ENCODE measurements at regions not wholly inside any gene's neighbourhood (a gene's known extent, or its start where the extent isn't known, plus 50 kb on each side); places are given as distances from the start of the nearest gene placed in this dataset.

- in situ Hi-C loops (cut with MboI) (no loop called here), intact Hi-C loops (cut with micrococcal nuclease) (loop anchor here (2.0 kb wide), 1 partner anchor 710 kb away; no protein-coding TSS in a partner anchor)
- Histone ChIP-seq H3K9me3 (replicated peaks; ENCODE audit: control insufficient read depth, insufficient read depth, low read depth, low read length) (0 out of 2 replicates have a peak, but pooled peaks cover 5% of the 10 kb centered on the region), H3K4me2 (ENCODE audit: insufficient read depth, low read length) (no peak overlapping the region), H3K27me3 (ENCODE audit: control insufficient read depth in 2 of 2, insufficient read depth in 2 of 2, low read length in 2 of 2) (no peaks in the 10 kb centered on the region), H3K27ac (ENCODE audit: extremely low read depth, low read depth, low read length) (no peak overlapping the region), H3K9ac (ENCODE audit: insufficient read depth in 1 of 2, low read depth in 2 of 2, low read length in 2 of 2) (no peak overlapping the region), H4K20me1 (replicated peaks; ENCODE audit: control insufficient read depth, insufficient read depth, low read length) (no peaks in the 10 kb centered on the region), H3K4me3 (no peak overlapping the region), H3K9me1 (ENCODE audit: control insufficient read depth, insufficient read depth, low read length) (no peaks in the 10 kb centered on the region), H3K4me1 (replicated peaks in 1 of 2; ENCODE audit: control insufficient read depth in 2 of 2, insufficient read depth in 2 of 2, low read length in 2 of 2) (no peaks in the 10 kb centered on the region), H2AFZ (ENCODE audit: low read depth, low read length) (no peak overlapping the region), H3K36me3 (ENCODE audit: control insufficient read depth, insufficient read depth, low read length) (no peaks in the 10 kb centered on the region), H3K79me2 (ENCODE audit: control insufficient read depth, insufficient read depth, low read length) (no peaks in the 10 kb centered on the region)
- no TSS peak for BruUV-seq (replicated peaks)
- FAIRE-seq = no peak
- under 1% methylated on average over 14 of the region's 14 CpGs for WGBS (ENCODE audit: insufficient coverage, low coverage, missing lambda C conversion rate)
- peak in 2 of 4 experiments; percentile 9 to 15 for DNase-seq (ENCODE audit: extremely low read depth in 1 of 4, low spot score in 3 of 4)
- ATAC-seq = peak; percentile 76
- POLR2A ChIA-PET = no interaction called here
- TF ChIP-seq SMC3 (conservative IDR thresholded peaks at IDR 0.05; ENCODE audit: insufficient read depth, low read depth, low read length) (0 out of 2 replicates have a peak, but pooled peaks have one; percentile 27), RAD21 (CRISPR knock-in tag; conservative IDR thresholded peaks at IDR 0.05 in 1 of 2, IDR thresholded peaks at IDR 0.05 in 1 of 2) (peak; percentile 27 to 59; a peak in 3 of 4 replicates), GABPA (tag; conservative IDR thresholded peaks at IDR 0.05; ENCODE audit: low read depth) (no peak)
- TF ChIP-seq, protein P1, sequence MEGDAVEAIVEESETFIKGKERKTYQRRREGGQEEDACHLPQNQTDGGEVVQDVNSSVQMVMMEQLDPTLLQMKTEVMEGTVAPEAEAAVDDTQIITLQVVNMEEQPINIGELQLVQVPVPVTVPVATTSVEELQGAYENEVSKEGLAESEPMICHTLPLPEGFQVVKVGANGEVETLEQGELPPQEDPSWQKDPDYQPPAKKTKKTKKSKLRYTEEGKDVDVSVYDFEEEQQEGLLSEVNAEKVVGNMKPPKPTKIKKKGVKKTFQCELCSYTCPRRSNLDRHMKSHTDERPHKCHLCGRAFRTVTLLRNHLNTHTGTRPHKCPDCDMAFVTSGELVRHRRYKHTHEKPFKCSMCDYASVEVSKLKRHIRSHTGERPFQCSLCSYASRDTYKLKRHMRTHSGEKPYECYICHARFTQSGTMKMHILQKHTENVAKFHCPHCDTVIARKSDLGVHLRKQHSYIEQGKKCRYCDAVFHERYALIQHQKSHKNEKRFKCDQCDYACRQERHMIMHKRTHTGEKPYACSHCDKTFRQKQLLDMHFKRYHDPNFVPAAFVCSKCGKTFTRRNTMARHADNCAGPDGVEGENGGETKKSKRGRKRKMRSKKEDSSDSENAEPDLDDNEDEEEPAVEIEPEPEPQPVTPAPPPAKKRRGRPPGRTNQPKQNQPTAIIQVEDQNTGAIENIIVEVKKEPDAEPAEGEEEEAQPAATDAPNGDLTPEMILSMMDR (IDR thresholded peaks at IDR 0.05 in 2 of 3, conservative IDR thresholded peaks at IDR 0.05 in 1 of 3; ENCODE audit: insufficient read depth in 2 of 3, low read depth in 1 of 3, low read length in 3 of 3) = peak; percentile 36 to 63 (median 52)
- CTCF ChIA-PET (ENCODE audit: low intra/inter-chr PET ratio) = no interaction called here
Observed at GRCh38 chr7:85750454-85750949, 563.6 kb upstream of the SEMA3D start.

All from K562 (cell line).